ENCODE measurements at regions not wholly inside any gene's neighbourhood (a gene's known extent, or its start where the extent isn't known, plus 50 kb on each side); places are given as distances from the start of the nearest gene placed in this dataset.

DNA sequence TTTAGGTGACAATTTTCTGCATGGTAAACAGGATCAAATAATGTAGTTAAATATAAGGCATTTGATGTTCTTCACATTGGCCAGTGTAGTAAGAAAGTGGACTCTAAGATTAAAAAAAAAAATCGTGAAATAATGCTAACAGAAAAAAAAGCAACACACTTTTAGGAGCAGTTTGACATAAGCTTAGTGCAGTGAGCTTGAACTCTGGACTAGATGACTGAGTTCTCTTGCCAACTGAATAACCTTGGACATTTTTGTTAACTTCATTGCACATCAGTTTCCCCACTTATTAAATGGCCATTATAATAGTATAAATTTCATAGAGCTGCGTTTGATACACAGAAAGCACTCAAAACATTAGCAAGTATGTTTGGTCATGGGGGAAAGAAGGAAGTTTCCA lies 649.3 kb upstream of the ADGRL4 start:
- Histone ChIP-seq H3K9ac (ENCODE audit: low read length) (no peak overlapping the region), H3K36me3 (replicated peaks; ENCODE audit: insufficient read depth, low read length) (no peaks in the 10 kb centered on the region), H3K4me3 (ENCODE audit: low read length) (no peak overlapping the region), H3F3A (ENCODE audit: insufficient read depth, low read length) (no peaks in the 10 kb centered on the region), H3K27me3 (replicated peaks; ENCODE audit: insufficient read depth, low read length) (no peaks in the 10 kb centered on the region), H3K4me1 (ENCODE audit: low read length) (no peaks in the 10 kb centered on the region), H2AFZ (ENCODE audit: low read length) (no peak overlapping the region), H3K27ac (ENCODE audit: low read length) (no peak overlapping the region), H3K9me3 (replicated peaks; ENCODE audit: insufficient read depth, low read length) (no peaks in the 10 kb centered on the region), H3K4me2 (ENCODE audit: low read depth, low read length) (no peak overlapping the region), H3K9me2 (replicated peaks; ENCODE audit: insufficient read depth, low read length) (no peaks in the 10 kb centered on the region), H4K20me1 (ENCODE audit: insufficient read depth, low read length) (no peaks in the 10 kb centered on the region), H3K79me2 (ENCODE audit: low read length) (no peaks in the 10 kb centered on the region)
- TF ChIP-seq EZH2 (optimal IDR thresholded peaks at IDR 0.05; ENCODE audit: low read depth, low read length) (no peak), EZH2phosphoT487 (IDR thresholded peaks at IDR 0.05; ENCODE audit: low read length) (no peak)
- TF ChIP-seq, protein P1, sequence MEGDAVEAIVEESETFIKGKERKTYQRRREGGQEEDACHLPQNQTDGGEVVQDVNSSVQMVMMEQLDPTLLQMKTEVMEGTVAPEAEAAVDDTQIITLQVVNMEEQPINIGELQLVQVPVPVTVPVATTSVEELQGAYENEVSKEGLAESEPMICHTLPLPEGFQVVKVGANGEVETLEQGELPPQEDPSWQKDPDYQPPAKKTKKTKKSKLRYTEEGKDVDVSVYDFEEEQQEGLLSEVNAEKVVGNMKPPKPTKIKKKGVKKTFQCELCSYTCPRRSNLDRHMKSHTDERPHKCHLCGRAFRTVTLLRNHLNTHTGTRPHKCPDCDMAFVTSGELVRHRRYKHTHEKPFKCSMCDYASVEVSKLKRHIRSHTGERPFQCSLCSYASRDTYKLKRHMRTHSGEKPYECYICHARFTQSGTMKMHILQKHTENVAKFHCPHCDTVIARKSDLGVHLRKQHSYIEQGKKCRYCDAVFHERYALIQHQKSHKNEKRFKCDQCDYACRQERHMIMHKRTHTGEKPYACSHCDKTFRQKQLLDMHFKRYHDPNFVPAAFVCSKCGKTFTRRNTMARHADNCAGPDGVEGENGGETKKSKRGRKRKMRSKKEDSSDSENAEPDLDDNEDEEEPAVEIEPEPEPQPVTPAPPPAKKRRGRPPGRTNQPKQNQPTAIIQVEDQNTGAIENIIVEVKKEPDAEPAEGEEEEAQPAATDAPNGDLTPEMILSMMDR (IDR thresholded peaks at IDR 0.05; ENCODE audit: low read length), result no peak
- DNase-seq, result no peak

DNA sequence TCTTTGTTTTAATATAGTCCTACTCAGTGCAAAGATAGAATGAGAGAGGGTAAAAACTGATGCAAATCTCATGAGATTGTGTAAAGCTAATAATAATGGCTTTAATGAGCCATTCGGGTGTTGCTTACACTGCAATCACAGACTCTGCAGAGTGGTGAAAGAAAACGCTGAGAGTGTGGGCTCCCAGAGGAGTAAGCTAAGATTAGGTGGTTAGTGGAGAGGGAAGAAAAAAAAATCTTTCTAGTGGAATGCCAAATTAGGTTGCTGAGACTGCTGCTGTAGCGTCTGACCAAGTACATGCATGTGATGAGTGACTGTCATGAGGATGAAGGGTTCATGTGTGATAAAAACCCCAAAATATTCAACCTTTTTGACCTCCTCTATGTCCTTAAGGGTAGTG lies 645.9 kb upstream of the ADGRL4 start:
- TF ChIP-seq EZH2phosphoT487 (IDR thresholded peaks at IDR 0.05; ENCODE audit: low read length) (no peak), EZH2 (optimal IDR thresholded peaks at IDR 0.05; ENCODE audit: low read depth, low read length) (no peak)
- TF ChIP-seq, protein P1 (IDR thresholded peaks at IDR 0.05; ENCODE audit: low read length), result no peak

DNA sequence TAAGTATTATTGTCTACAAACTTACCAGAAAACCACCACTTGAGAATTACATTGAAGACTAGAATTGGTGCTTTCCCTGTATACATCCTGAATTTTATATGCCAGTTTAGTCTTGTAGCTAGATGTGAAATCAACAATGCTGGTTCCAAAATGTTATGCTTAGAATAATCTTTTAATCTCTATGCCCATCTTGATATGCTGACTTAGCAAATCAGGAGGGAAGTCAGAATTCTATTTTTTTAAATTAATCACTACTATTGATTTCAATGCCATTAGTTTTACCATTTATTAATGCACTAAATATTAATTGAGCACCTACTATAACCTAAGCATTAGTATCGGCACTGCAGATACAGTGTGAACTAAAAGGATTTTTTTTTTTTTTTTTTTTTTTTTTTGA lies 641.6 kb upstream of the ADGRL4 start:
- Histone ChIP-seq H3K9ac (ENCODE audit: low read length) (no peak overlapping the region), H3K36me3 (replicated peaks; ENCODE audit: insufficient read depth, low read length) (no peaks in the 10 kb centered on the region), H3K4me2 (ENCODE audit: low read depth, low read length) (no peak overlapping the region), H4K20me1 (ENCODE audit: insufficient read depth, low read length) (no peaks in the 10 kb centered on the region), H3K27me3 (replicated peaks; ENCODE audit: insufficient read depth, low read length) (no peaks in the 10 kb centered on the region), H3F3A (ENCODE audit: insufficient read depth, low read length) (no peaks in the 10 kb centered on the region), H3K27ac (ENCODE audit: low read length) (no peak overlapping the region), H3K9me3 (replicated peaks; ENCODE audit: insufficient read depth, low read length) (no peaks in the 10 kb centered on the region), H3K79me2 (ENCODE audit: low read length) (no peaks in the 10 kb centered on the region), H3K4me3 (ENCODE audit: low read length) (no peak overlapping the region), H2AFZ (ENCODE audit: low read length) (no peak overlapping the region), H3K9me2 (replicated peaks; ENCODE audit: insufficient read depth, low read length) (no peaks in the 10 kb centered on the region), H3K4me1 (ENCODE audit: low read length) (no peaks in the 10 kb centered on the region)
- TF ChIP-seq EZH2 (optimal IDR thresholded peaks at IDR 0.05; ENCODE audit: low read depth, low read length), result no peak
- no peak for TF ChIP-seq EZH2phosphoT487 (IDR thresholded peaks at IDR 0.05; ENCODE audit: low read length)
- TF ChIP-seq, protein P1 (IDR thresholded peaks at IDR 0.05; ENCODE audit: low read length), result no peak
- no peak for DNase-seq

More for the DNA sequence above, 645.9 kb upstream of the ADGRL4 start:
- Histone ChIP-seq H3K9me3 (replicated peaks; ENCODE audit: insufficient read depth, low read length) (no peaks in the 10 kb centered on the region), H3K9me2 (replicated peaks; ENCODE audit: insufficient read depth, low read length) (no peaks in the 10 kb centered on the region), H3K36me3 (replicated peaks; ENCODE audit: insufficient read depth, low read length) (no peaks in the 10 kb centered on the region), H3K79me2 (ENCODE audit: low read length) (no peaks in the 10 kb centered on the region), H3K27ac (ENCODE audit: low read length) (no peak overlapping the region), H4K20me1 (ENCODE audit: insufficient read depth, low read length) (no peaks in the 10 kb centered on the region), H3F3A (ENCODE audit: insufficient read depth, low read length) (no peaks in the 10 kb centered on the region), H3K4me1 (ENCODE audit: low read length) (no peaks in the 10 kb centered on the region), H3K27me3 (replicated peaks; ENCODE audit: insufficient read depth, low read length) (no peaks in the 10 kb centered on the region), H2AFZ (ENCODE audit: low read length) (no peak overlapping the region), H3K4me3 (ENCODE audit: low read length) (no peak overlapping the region), H3K4me2 (ENCODE audit: low read depth, low read length) (no peak overlapping the region), H3K9ac (ENCODE audit: low read length) (no peak overlapping the region)
- no peak for DNase-seq

Measured in MM.1S (cell line).